HG02678 (cell line): ENCODE measurements at regions not wholly inside any gene's neighbourhood (a gene's known extent, or its start where the extent isn't known, plus 50 kb on each side); places are given as distances from the start of the nearest gene placed in this dataset.
"Not testable (repeated sequence)": the region's sequence is repeated elsewhere in the genome, so short reads cannot be mapped to it uniquely, and the experiment has no call there.

Experiments
- ATAC-seq: cut with Tn5 transposase; IDR thresholded peaks from one replicate; pipeline ENCODE4 v1.9.1; 2021; ENCODE audit warnings: mild to moderate bottlenecking, moderate library complexity; ENCODE audit not compliant: unreplicated experiment

DNA sequence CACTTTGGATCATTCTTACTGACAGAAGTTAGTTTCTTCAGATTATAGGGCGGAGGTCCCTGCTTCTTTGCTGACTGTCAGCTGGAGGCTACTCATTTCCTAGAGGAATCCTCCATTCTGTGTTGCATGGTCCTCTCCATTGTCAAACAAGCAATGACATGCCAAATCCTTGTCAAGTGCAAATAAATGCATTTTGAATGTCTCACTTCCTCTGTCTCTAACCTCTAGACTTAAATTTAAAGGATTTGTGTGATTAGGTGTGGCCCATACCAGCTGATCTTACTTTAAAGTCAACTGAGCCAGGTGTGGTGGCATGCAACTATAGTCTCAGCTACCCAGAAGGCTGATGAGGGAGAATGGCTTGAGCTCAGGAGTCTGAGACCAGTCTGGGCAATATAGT, 458.4 kb upstream of the CCDC179 start:
- no peak for ATAC-seq

GRCh38 chr11:23320131-23320530, 459.9 kb upstream of the CCDC179 start:
- ATAC-seq: no peak

DNA sequence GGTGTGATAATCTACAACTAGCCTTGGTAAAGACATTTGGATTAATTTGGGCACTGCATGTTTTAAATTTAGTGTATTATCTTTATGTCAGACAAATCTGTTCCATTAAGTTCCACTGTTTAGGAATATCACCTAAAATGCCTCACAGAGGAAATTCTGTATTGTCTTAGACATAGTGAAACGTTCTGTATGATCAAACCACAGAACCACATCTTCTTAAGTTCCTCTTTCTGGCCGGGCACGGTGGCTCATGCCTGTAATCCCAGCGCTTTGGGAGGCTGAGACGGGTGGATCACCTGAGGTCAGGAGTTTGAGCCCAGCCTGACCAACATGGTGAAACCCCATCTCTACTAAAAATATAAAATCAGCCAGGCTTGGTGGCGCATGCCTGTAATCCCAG, 475.3 kb upstream of the CCDC179 start:
- ATAC-seq: not testable (repeated sequence)

- no peak for ATAC-seq
These were observed 476.7 kb upstream of the CCDC179 start for GRCh38 chr11:23336961-23337360.

DNA sequence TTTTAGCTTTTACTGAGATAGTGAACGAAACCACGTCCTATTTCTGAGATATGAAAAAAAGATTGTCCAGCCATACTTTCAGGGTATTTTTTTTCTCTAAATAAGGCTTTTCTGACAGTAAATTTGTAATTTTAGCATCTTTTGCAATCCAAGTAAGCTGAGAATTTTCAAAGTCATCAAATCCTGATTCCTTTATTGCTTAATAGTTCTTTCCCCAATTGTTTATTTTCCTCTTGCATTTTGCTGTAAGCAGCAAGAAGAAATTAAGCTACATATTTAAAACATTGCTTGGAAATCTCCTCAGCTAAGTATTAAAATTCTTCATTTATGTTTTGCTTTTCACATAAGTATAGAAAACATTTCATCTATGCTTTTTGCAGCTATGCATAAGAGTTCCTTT, 493.3 kb upstream of the CCDC179 start:
- no peak for ATAC-seq

GRCh38 chr11:23359297-23359696, 499.0 kb upstream of the CCDC179 start:
- no peak for ATAC-seq

DNA sequence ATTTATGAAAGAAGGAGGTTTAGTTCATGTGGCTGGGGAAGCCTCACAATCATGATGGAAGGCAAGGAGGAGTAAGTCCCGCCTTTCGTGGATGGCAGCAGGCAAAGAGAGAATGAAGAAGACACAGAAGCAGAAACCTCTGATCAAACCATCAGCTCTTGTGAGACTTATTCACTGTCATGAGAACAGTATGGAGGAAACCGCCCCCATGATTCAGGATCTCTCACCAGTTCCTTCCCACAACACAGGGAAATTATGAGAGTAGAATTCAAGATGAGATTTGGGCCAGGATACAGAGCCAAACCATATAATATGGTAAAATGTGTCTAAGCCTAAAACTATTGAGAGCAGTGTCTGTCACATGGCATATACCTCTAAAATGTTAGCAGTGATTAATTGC, 503.8 kb upstream of the CCDC179 start:
- ATAC-seq: no peak

DNA sequence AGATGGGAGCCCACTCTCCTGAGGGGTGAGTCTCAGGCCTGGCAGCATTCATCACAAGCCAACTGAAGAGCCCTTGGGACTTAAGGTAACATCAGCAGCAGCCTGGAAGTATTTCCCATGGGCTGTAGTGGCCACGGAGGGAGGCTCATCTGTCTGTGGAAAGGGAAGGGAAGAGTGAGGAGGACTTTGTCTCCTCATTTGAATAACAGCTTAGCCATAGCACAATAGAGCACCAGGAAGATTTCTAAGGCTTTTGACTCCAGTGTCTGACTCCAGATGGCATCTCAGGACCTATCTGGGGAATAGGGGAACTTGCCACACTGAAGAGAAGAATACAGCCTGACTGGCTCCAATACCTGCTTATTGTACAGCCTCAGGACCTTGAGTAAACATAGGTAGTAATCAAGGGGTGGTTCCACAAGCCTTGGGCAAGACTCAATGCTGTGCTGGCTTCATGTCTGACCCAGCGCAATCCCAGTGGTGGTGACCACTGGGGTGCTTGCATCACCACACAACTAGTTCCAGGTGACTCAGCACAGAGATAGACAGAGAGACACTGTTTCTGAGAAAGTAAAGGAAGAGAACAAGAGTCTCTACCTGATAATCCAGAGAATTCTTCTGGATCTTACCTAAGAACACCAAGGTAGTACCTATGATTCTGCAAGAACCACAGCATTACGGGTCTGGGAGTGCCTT, 510.5 kb upstream of the CCDC179 start:
- no peak for ATAC-seq

GRCh38 chr11:23377909-23378308, 517.6 kb upstream of the CCDC179 start:
- no peak for ATAC-seq

- no peak for ATAC-seq
These were observed 530.8 kb upstream of the CCDC179 start for GRCh38 chr11:23391031-23391430.

DNA sequence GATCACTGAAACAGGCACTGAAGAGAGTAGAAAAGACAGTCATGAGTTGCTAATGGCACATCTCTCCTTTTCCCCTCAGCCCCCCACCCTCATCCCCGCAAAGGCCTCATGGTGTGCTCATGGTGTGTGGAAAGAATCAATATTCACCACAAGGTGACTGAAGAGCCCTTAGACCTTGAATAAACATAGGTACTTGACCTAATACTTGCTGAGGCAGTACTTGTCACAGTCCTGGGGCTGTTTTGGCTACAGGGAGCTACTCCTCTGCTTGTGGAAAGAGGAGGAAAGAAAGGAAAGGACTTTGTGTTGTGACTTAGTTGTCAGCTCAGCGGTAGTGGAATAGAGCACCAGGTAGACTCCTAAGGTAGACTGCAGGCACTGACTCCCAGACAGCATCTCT, 537.8 kb upstream of the CCDC179 start:
- ATAC-seq: no peak

DNA sequence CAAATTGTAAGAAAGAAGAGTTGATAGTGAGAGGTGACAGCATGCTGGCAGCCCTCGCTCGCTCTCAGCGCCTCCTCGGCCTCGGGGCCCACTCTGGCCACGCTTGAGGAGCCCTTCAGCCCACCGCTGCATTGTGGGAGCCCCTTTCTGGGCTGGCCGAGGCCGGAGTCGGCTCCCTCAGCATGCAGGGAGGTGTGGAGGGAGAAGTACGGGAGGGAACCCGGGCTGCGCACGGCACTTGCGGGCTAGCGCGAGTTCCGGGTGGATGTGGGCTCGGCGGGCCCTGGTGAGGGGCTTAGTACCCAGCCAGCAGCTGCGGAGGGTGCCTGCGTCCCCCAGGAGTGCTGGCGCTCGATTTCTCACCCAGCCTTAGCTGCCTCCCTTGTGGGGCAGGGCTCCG, 539.7 kb upstream of the CCDC179 start:
- ATAC-seq: no peak

DNA sequence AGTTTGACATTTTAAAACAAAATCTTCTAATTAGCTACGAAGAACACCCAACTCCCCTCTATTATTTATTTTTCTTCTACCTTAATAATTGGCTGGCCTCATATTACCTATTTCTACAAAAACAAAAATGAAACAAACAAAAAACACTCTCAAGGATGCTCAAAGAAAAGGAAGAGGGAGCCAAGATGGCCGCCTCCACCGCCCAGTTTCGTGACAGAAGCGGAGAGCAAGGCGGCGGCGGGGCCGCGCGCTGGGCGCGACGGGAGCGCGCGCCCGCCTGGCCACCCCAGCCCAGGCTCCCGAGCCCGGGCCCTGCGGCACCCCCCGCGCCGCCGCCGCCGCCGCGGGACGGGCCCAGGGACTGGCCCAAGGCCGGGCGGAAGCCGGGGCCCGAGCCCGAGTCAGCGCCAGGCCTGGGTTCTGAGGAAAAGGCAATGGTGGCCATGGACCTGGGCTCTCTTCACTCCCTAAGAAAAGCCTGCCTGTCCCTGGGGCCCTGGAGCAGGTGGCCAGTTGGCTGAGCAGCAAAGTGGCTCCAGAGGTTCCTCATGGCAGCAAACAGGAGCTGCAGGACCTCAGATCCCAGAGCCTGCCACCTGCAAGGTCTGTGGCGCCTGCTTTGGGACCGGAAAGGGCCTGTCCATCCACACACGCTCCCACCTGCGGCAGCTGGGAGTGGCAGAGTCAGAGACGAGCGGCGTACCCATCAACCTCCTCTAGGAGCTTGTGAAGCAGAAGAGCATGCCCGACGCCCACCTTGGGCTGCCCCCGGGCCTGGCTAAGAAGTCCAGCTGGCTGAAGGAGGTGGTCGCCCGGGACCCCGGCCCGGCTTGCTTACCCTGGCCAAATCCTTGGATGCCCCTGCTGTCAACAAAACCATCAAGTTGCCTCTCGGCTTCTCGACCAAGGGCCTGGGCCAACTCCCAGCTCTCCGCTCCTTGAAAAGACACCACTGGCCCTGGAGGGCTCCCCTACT, 543.2 kb upstream of the CCDC179 start:
- ATAC-seq: no peak

DNA sequence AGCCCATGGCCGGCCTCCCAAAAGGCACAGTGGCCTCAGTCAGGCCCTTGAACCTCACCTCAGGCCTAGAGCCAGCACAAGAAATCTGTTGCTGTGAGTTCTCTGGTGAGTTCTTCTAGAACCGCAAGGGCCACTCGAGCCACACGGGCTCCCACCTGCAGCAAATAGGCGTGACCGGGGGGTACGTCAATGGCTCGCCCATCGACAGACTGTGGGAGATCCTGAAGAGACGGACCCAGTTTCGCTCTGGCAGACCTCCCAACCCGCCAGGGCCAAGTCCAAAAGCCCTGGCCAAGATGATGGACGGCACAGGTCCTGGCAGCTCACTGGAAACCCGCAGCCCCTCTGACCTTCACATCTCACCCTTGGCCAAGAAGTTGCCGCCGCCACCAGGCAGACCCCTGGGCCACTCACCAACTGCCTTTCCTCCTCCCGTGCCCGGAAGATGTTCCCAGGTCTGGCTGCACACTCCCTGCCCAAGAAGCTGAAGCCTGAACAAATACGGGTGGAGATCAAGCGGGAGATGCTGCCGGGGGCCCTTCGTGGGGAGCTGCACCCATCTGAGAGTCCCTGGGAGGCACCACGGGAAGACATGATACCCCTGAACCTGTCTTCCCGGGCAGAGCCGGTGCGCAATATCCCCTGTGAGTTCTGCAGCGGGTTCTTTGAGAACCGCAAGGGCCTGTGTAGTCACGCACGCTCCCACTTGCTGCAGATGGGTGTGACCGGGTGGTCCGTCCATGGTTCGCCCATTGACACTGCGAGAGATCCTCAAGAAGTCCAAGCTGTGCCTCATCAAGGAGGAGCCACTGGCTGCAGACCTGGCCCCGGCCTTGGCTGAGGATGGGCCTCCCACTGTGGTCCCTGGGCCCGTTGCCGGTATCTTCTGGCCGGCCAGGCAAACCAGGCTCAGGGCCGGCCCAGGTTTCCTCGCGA, 544.2 kb upstream of the CCDC179 start:
- no peak for ATAC-seq

DNA sequence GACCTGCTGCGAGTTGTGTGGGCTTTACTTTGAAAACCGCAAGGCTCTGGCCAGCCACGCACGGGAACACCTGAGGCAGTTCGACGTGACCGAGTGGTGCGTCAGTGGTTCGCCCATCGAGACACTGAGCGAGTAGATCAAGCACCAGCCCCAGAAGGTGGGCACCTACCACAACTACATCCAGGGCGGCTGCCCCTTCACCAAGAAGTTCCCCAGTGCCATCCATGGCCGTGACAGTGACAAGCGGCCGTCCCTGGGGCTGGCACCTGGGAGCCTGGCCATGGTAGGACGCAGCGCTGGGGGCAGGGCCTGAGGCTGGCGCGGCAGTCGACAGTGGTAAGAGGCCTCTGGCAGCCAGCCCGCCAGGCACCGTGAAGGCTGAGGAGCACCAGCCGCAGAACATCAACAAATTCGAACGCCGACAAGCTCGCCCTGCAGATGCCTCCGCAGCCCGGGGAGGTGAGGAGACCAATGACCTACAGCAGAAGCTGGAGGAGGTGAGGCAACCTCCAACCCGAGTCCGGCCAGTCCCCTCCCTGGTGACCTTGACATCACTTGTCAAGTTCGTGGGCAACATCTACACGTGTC, 545.2 kb upstream of the CCDC179 start:
- no peak for ATAC-seq

DNA sequence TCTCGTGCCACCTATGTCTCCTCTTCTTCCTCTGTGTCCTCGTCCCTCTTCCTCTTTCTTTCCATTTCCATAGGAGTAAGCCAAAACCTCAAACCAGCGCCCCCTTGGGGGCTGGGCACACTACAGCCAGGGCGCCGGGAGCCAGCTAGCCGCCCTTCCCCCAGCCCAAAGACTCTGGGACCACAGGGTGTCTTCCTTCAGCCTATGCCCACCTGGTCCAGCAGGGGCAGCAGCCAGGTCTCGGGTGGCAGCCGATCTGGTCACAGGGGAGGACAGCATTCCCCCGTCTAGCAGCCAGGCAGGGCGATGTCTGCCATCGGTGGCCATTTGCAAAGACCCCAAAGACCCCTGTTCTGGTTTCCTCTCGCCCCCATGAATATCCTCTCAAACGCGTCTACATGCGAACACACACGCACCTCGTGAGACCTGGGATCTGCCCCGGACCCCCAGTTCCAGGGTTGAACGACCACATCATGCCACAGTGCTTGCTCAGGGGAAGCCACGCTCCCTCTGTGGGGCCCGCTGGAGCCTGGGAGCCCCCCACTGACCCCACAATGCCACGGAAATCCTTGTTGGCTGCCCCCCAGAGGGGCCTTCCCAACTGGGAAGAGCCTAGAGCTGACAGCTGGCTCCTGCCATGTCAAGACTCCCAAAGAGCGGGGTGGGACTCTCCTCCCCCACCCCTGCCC, 546.0 kb upstream of the CCDC179 start:
- no peak for ATAC-seq

GRCh38 chr11:23413057-23413456, 552.8 kb upstream of the CCDC179 start:
- ATAC-seq: no peak

DNA sequence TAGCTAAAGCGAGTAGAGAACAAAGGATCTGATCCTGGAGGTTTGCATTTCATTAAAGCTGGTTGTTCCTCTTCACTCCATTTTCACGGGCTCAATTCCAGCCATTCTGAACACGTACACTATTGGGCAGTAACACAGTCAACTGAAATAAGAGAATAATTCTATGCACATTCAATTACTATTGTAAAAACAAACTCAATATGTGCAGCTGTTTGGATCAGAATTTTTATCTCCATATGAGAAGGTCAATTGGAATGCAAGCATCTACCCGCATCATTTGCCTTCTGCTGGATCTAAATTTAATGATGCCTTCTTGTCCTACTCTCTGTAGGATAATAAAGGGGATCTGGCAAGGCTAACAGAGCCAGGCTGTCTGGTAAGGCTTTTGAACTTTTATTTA, 562.8 kb upstream of the CCDC179 start:
- ATAC-seq: no peak

GRCh38 chr11:23423656-23424055, 563.4 kb upstream of the CCDC179 start:
- no peak for ATAC-seq

DNA sequence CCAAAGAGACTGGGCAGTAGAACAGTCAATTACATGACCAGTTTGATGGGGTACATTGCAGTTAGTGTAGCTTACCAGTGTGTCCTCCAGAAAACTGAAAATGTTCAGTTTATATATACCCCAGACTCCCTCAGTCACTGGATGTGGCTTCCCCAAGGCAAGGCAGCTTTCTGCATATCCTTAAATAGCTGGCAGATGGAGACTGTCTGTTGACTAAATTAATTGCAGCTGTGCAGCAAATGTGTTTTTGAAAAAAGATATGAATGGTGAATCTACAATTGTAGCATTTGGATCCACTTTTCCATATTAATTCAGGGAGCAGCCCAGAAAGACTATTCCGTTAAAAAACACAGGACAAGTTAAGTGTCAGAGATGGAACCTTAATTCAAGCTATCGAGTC, 565.1 kb upstream of the CCDC179 start:
- ATAC-seq: no peak
